OCI-LY7 (cell line): ENCODE measurements at regions not wholly inside any gene's neighbourhood (a gene's known extent, or its start where the extent isn't known, plus 50 kb on each side); places are given as distances from the start of the nearest gene placed in this dataset.

Experiments used
- BruUV-seq: library from RNA; stranded (reverse); fragments of 400-500 nt; replicated peaks from 2 replicates; lab custom pipeline; 2021; lab: Mats Ljungman, UMichigan
- CTCF ChIA-PET: fragments of 300-600 bp; sonication (Branson Sonifier 250); formaldehyde crosslinking; loops from one replicate; lab custom pipeline; 2022; ENCODE audit warnings: antibody characterized with exemption; ENCODE audit not compliant: unreplicated experiment; lab: Charles Lee
- POLR2A ChIA-PET: fragments of 300-600 bp; sonication (Branson Sonifier 250); formaldehyde crosslinking; loops from one replicate; lab custom pipeline; 2022; ENCODE audit warnings: antibody characterized with exemption; lab: Charles Lee
- DNase-seq: peaks from one replicate; pipeline ENCODE4 v3.0.0-alpha.2; 2015; ENCODE audit warnings: low spot score
- H2AFZ ChIP-seq: fragments of 200-600 bp; sonication (generic), shearing (Covaris generic); 2 replicates; pipeline ENCODE4 v1.6.1; 2014; ENCODE audit warnings: mild to moderate bottlenecking, antibody characterized with exemption, low read length, moderate library complexity
- H3K27ac ChIP-seq: fragments of 200-600 bp; sonication (generic); 2 replicates; pipeline ENCODE4 v1.5.1; 2014; ENCODE audit warnings: mixed run types, low read depth, mild to moderate bottlenecking, moderate library complexity, low read length, inconsistent platforms; ENCODE audit not compliant: poor library complexity, severe bottlenecking
- H3K36me3 ChIP-seq: fragments of 200-600 bp; sonication (generic); 2 replicates; pipeline ENCODE4 v1.6.1; 2014; ENCODE audit warnings: mild to moderate bottlenecking, antibody characterized with exemption, low read length, moderate library complexity, mixed read lengths; ENCODE audit not compliant: insufficient read depth
- H3K4me1 ChIP-seq: fragments of 200-600 bp; sonication (generic); 2 replicates; pipeline ENCODE4 v1.5.1; 2014; ENCODE audit warnings: mild to moderate bottlenecking, low read length; ENCODE audit not compliant: insufficient read depth, poor library complexity, severe bottlenecking
- H3K4me2 ChIP-seq: fragments of 200-600 bp; sonication (generic); 2 replicates; pipeline ENCODE4 v1.6.1; 2014; ENCODE audit warnings: mild to moderate bottlenecking, low read length
- H3K4me3 ChIP-seq: fragments of 200-600 bp; sonication (generic); 2 replicates; pipeline ENCODE4 v1.5.1; 2014; ENCODE audit warnings: mild to moderate bottlenecking, low read depth, low read length; ENCODE audit not compliant: poor library complexity, severe bottlenecking
- H3K79me2 ChIP-seq: fragments of 200-600 bp; sonication (generic); 2 replicates; pipeline ENCODE4 v1.6.1; 2016; ENCODE audit warnings: low read depth, mild to moderate bottlenecking, low read length, moderate library complexity, mixed read lengths; ENCODE audit not compliant: insufficient read depth
- H3K9me2 ChIP-seq: fragments of 200-600 bp; sonication (generic); 2 replicates; pipeline ENCODE4 v1.6.1; 2016; ENCODE audit warnings: mild to moderate bottlenecking, low read length, mixed read lengths; ENCODE audit not compliant: insufficient read depth
- H3K9me3 ChIP-seq: fragments of 200-600 bp; sonication (generic); 2 replicates; pipeline ENCODE4 v1.6.1; 2014; ENCODE audit warnings: mild to moderate bottlenecking, mixed run types, low read length, mixed read lengths
- H4K20me1 ChIP-seq: fragments of 200-600 bp; sonication (generic); 2 replicates; pipeline ENCODE4 v1.6.1; 2014; ENCODE audit warnings: mild to moderate bottlenecking, antibody characterized with exemption, low read length, moderate library complexity, mixed read lengths; ENCODE audit not compliant: insufficient read depth
- EZH2phosphoT487 ChIP-seq: fragments of 200-600 bp; sonication (generic); IDR thresholded peaks from 2 replicates; pipeline ENCODE4 v1.6.1; 2018; ENCODE audit warnings: low read depth, borderline replicate concordance, mild to moderate bottlenecking, mixed run types, antibody characterized with exemption, low read length, moderate library complexity, mixed read lengths
- intact Hi-C: fragments of 100-400 bp; cut with micrococcal nuclease; formaldehyde crosslinking; loops from one replicate; pipeline ENCODE4 v1.10.0; 2022; ENCODE audit not compliant: unreplicated experiment
- TF ChIP-seq, protein P1 (sequence below): fragments of 200-600 bp; sonication (generic); conservative IDR thresholded peaks from 2 replicates; pipeline ENCODE4 v1.5.1; 2014; ENCODE audit warnings: mild to moderate bottlenecking, antibody characterized with exemption, low read length, moderate library complexity, mixed read lengths

DNA sequence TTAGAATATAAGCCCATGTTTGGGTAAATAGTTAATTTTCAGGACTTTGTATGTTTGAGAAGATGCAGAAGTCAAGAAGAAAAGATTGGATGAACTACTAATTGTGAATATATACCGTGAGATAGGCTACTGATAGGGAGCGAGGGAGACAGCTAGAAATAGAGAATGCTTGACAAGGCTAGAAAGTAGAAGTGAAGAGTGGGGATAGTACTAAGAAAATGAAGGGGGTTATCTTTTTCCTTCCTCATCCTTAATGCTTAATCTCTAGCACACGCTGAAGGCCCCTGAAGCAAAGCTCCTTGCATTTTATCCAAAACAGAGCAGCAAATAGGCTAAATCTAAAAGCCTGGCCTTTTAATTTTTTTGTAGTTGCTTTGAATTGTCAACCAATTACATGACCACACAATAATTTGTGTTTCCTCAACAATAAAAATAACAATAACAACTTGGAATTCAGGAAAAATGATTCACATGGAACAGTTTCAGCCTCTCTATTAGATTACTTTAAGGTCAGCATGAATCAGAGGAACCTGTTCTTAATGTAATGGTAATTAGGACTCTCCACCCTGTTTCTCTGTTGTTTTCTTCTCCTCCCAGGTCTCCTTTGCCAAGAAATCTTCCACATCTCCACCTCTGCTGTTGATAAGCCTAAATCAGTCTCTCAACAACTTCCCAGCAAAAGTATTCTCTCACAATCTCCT lies 1071.3 kb upstream of the ZEB2 start:
- H3K36me3 ChIP-seq, result no peaks in the 10 kb centered on the region
- no peak overlapping the region for H3K27ac ChIP-seq
- no peaks in the 10 kb centered on the region for H3K79me2 ChIP-seq
- no peak for TF ChIP-seq EZH2phosphoT487
- TF ChIP-seq, protein P1, sequence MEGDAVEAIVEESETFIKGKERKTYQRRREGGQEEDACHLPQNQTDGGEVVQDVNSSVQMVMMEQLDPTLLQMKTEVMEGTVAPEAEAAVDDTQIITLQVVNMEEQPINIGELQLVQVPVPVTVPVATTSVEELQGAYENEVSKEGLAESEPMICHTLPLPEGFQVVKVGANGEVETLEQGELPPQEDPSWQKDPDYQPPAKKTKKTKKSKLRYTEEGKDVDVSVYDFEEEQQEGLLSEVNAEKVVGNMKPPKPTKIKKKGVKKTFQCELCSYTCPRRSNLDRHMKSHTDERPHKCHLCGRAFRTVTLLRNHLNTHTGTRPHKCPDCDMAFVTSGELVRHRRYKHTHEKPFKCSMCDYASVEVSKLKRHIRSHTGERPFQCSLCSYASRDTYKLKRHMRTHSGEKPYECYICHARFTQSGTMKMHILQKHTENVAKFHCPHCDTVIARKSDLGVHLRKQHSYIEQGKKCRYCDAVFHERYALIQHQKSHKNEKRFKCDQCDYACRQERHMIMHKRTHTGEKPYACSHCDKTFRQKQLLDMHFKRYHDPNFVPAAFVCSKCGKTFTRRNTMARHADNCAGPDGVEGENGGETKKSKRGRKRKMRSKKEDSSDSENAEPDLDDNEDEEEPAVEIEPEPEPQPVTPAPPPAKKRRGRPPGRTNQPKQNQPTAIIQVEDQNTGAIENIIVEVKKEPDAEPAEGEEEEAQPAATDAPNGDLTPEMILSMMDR, result no peak
- intact Hi-C loops, result no loop called here
- ChIA-PET CTCF (no interaction called here), POLR2A (interaction anchor here (0.6 to 0.7 kb wide), 2 partner anchors 1403 to 1791 kb away, joined by 3 to 4 read pairs; no protein-coding TSS in a partner anchor)
- H4K20me1 ChIP-seq, result no peaks in the 10 kb centered on the region
- peaks cover 17% of the 10 kb centered on the region for H3K4me1 ChIP-seq
- no peak overlapping the region for H3K4me2 ChIP-seq
- no peak overlapping the region for H2AFZ ChIP-seq
- DNase-seq, result no peak
- BruUV-seq, result no TSS peak
- H3K9me2 ChIP-seq, result no peaks in the 10 kb centered on the region
- H3K4me3 ChIP-seq, result no peak overlapping the region
- no peaks in the 10 kb centered on the region for H3K9me3 ChIP-seq

DNA sequence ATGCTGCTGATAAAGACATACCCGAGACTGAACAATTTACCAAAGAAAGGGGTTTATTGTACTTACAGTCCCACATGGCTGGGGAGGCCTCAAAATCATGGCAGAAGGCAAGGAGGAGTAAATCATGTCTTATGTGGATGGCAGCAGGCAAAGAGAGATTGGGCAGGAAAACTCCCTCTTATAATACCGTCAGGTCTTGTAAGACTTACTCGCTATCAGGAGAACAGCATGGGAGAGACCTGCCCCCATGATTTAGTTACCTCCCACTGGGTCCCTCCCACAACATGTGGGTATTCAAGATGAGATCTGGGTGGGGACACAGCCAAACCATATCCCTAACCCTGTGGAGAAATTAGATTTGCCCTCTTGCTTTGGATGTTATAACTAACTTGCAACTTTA lies 1068.0 kb upstream of the ZEB2 start:
- no peak overlapping the region for H3K27ac ChIP-seq
- H4K20me1 ChIP-seq, result no peaks in the 10 kb centered on the region
- ChIA-PET CTCF (no interaction called here), POLR2A (interaction anchor here (0.6 to 0.9 kb wide), 2 partner anchors 19 to 20 kb away, joined by 3 to 4 read pairs; no protein-coding TSS in a partner anchor)
- H2AFZ ChIP-seq, result no peak overlapping the region
- no peaks in the 10 kb centered on the region for H3K9me3 ChIP-seq
- no peak overlapping the region for H3K4me3 ChIP-seq
- no peak overlapping the region for H3K4me2 ChIP-seq
- intact Hi-C loops, result loop anchor here (5.0 kb wide), 1 partner anchor 176 kb away; no protein-coding TSS in a partner anchor
- H3K79me2 ChIP-seq, result no peaks in the 10 kb centered on the region
- TF ChIP-seq, protein P1, result no peak
- TF ChIP-seq EZH2phosphoT487, result no peak
- H3K36me3 ChIP-seq, result no peaks in the 10 kb centered on the region
- peaks cover 7% of the 10 kb centered on the region for H3K4me1 ChIP-seq
- BruUV-seq, result no TSS peak
- DNase-seq, result no peak
- H3K9me2 ChIP-seq, result no peaks in the 10 kb centered on the region

DNA sequence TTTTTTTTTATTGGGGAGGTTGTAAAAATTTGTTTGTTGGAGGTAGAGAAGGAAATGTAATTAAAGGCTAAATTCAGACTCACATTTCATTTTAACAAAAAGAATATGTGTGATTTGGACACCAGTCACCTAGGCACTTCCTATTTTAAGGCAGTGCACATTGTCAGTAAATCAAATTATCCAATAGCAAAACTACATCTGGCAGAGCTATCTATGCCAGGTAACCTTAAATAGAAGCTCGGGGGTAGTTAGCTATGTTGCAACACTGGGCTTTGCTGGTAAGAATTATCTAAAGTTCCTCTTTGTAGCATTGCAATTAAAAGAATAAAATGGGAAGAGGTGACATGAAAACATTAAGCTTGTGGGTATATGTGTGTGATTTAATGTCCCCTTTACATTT lies 1064.4 kb upstream of the ZEB2 start:
- Histone ChIP-seq H3K4me2 (no peak overlapping the region), H3K4me3 (no peak overlapping the region), H3K9me3 (no peaks in the 10 kb centered on the region), H2AFZ (no peak overlapping the region), H3K4me1 (no peaks in the 10 kb centered on the region), H4K20me1 (no peaks in the 10 kb centered on the region), H3K79me2 (no peaks in the 10 kb centered on the region), H3K9me2 (no peaks in the 10 kb centered on the region), H3K27ac (no peak overlapping the region), H3K36me3 (no peaks in the 10 kb centered on the region)
- CTCF ChIA-PET, result no interaction called here
- intact Hi-C loops, result no loop called here
- TF ChIP-seq, protein P1, result no peak
- TF ChIP-seq EZH2phosphoT487, result no peak
- no TSS peak for BruUV-seq
- POLR2A ChIA-PET, result interaction anchor here (0.6 to 0.8 kb wide), 4 partner anchors 9 to 1438 kb away, joined by 3 read pairs; no protein-coding TSS in a partner anchor
- DNase-seq, result no peak
